ENCODE measurements at regions not wholly inside any gene's neighbourhood (a gene's known extent, or its start where the extent isn't known, plus 50 kb on each side); places are given as distances from the start of the nearest gene placed in this dataset.
"Not testable (repeated sequence)": the region's sequence is repeated elsewhere in the genome, so short reads cannot be mapped to it uniquely, and the experiment has no call there.

GRCh38 chr13:76575634-76576033 is 310.6 kb downstream of the KCTD12 start:
- not testable (repeated sequence) for TF ChIP-seq POLR2A, CTCF, POLR2AphosphoS5, EP300 (IDR thresholded peaks at IDR 0.05)

Data from sigmoid colon (tissue), 4 donors.